Mesenchymal stem cell (in vitro differentiated cells and primary cell): ENCODE measurements at regions not wholly inside any gene's neighbourhood (a gene's known extent, or its start where the extent isn't known, plus 50 kb on each side); places are given as distances from the start of the nearest gene placed in this dataset.

Experiments used
- DNase-seq: peaks from one replicate; pipeline ENCODE4 v3.0.0-alpha.2; 2013
- H2AFZ ChIP-seq: one replicate; pipeline ENCODE4 v1.6.1; 2013; ENCODE audit warnings: low read depth, mild to moderate bottlenecking, control low read depth, inconsistent platforms, low read length, moderate library complexity
- H2AK5ac ChIP-seq: 2 replicates; pipeline ENCODE4 v1.6.1; 2013; ENCODE audit warnings: low read length, moderate library complexity, mild to moderate bottlenecking, inconsistent platforms; ENCODE audit not compliant: severe bottlenecking
- H2BK120ac ChIP-seq: one replicate; pipeline ENCODE4 v1.6.1; 2013; ENCODE audit warnings: low read depth, mild to moderate bottlenecking, inconsistent platforms, low read length, moderate library complexity
- H2BK12ac ChIP-seq, 2 experiments: one replicate each; pipeline ENCODE4 v1.6.1; 2013; ENCODE audit warnings: inconsistent platforms in 2 of 2, low read length in 2 of 2, mild to moderate bottlenecking in 2 of 2, moderate library complexity in 2 of 2, control low read depth in 1 of 2
- H2BK15ac ChIP-seq: one replicate; pipeline ENCODE4 v1.6.1; 2013; ENCODE audit warnings: mild to moderate bottlenecking, low read depth, inconsistent platforms; ENCODE audit not compliant: poor library complexity, severe bottlenecking
- H2BK5ac ChIP-seq: 2 replicates; pipeline ENCODE4 v1.6.1; 2013; ENCODE audit warnings: low read depth, mild to moderate bottlenecking, low read length, control low read depth, inconsistent platforms; ENCODE audit not compliant: poor library complexity, severe bottlenecking
- H3K14ac ChIP-seq, 2 experiments: one replicate each; pipeline ENCODE4 v1.6.1; 2013; ENCODE audit warnings: inconsistent platforms in 2 of 2, low read length in 2 of 2, control low read depth in 1 of 2, mild to moderate bottlenecking in 1 of 2, moderate library complexity in 1 of 2
- H3K18ac ChIP-seq, 2 experiments: one replicate each; pipeline ENCODE4 v1.6.1; 2013; ENCODE audit warnings: inconsistent platforms in 2 of 2, low read length in 2 of 2, control low read depth in 1 of 2, low read depth in 1 of 2, mild to moderate bottlenecking in 1 of 2
- H3K23ac ChIP-seq, 2 experiments: one replicate each; pipeline ENCODE4 v1.6.1; 2013; ENCODE audit warnings: inconsistent platforms in 2 of 2, low read length in 2 of 2, mild to moderate bottlenecking in 2 of 2, moderate library complexity in 2 of 2, control low read depth in 1 of 2
- H3K27ac ChIP-seq: 2 replicates; pipeline ENCODE4 v1.5.1; 2013; ENCODE audit warnings: mild to moderate bottlenecking, moderate library complexity, low read length, control low read depth, inconsistent platforms; ENCODE audit not compliant: poor library complexity, severe bottlenecking
- H3K27me3 ChIP-seq, 2 experiments: 2 replicates each; pipeline versions ENCODE4 v1.6.1 to v1.7.0; 2013; ENCODE audit warnings: low read length in 2 of 2, mild to moderate bottlenecking in 2 of 2, moderate library complexity in 2 of 2, control low read depth in 1 of 2, inconsistent platforms in 1 of 2; ENCODE audit not compliant: control insufficient read depth in 1 of 2, insufficient read depth in 1 of 2
- H3K36me3 ChIP-seq, 2 experiments: 2 replicates each; pipeline versions ENCODE4 v1.6.1 to v1.7.0; 2013; ENCODE audit warnings: low read length in 2 of 2, control low read depth in 1 of 2, inconsistent platforms in 1 of 2, low read depth in 1 of 2, mild to moderate bottlenecking in 1 of 2; ENCODE audit not compliant: insufficient read depth in 2 of 2, control insufficient read depth in 1 of 2
- H3K4ac ChIP-seq, 2 experiments: one replicate each; pipeline ENCODE4 v1.6.1; 2013; ENCODE audit warnings: inconsistent platforms in 2 of 2, low read length in 2 of 2, mild to moderate bottlenecking in 2 of 2, moderate library complexity in 2 of 2, control low read depth in 1 of 2, low read depth in 1 of 2
- H3K4me1 ChIP-seq: 2 replicates; pipeline ENCODE4 v1.6.1; 2013; ENCODE audit warnings: low read depth, low read length, control low read depth; ENCODE audit not compliant: control insufficient read depth, insufficient read depth
- H3K4me2 ChIP-seq: 2 replicates; pipeline ENCODE4 v1.6.1; 2013; ENCODE audit warnings: low read length, mild to moderate bottlenecking, inconsistent platforms; ENCODE audit not compliant: poor library complexity, severe bottlenecking
- H3K4me3 ChIP-seq, 2 experiments: 2 replicates each; pipeline versions ENCODE4 v1.5.1 to v1.7.0; 2013; ENCODE audit warnings: low read length in 2 of 2, mild to moderate bottlenecking in 2 of 2, control low read depth in 1 of 2, low read depth in 1 of 2; ENCODE audit not compliant: insufficient read depth in 1 of 2
- H3K79me1 ChIP-seq: replicated peaks from 2 replicates; pipeline ENCODE4 v1.6.1; 2013; ENCODE audit warnings: mild to moderate bottlenecking, control low read depth, low read length, inconsistent platforms; ENCODE audit not compliant: poor library complexity, severe bottlenecking
- H3K9ac ChIP-seq: 2 replicates; pipeline ENCODE4 v1.7.0; 2013; ENCODE audit warnings: mild to moderate bottlenecking, low read length, moderate library complexity
- H3K9me3 ChIP-seq: 2 replicates; pipeline ENCODE4 v1.7.0; 2013; ENCODE audit warnings: mild to moderate bottlenecking, low read length; ENCODE audit not compliant: control insufficient read depth
- H4K8ac ChIP-seq: one replicate; pipeline ENCODE4 v1.6.1; 2013; ENCODE audit warnings: inconsistent platforms, mild to moderate bottlenecking, low read length, moderate library complexity
- H4K91ac ChIP-seq: one replicate; pipeline ENCODE4 v1.6.1; 2013; ENCODE audit warnings: mild to moderate bottlenecking, low read length, inconsistent platforms
- WGBS: methylation state at CpG from one replicate; pipeline ENCODE4 v1.1.7; 2013; ENCODE audit warnings: mixed read lengths; 5-methylcytosine and 5-hydroxymethylcytosine counted together

GRCh38 chr2:241950413-241951315 is 81.1 kb downstream of the RTP5 start:
- no peak overlapping the region for H3K14ac ChIP-seq
- peaks cover 6% of the 10 kb centered on the region for H3K4me1 ChIP-seq
- H2BK12ac ChIP-seq, result no peak overlapping the region
- H3K27ac ChIP-seq, result no peak overlapping the region
- H2BK5ac ChIP-seq, result no peak overlapping the region
- H3K79me1 ChIP-seq, result no peaks in the 10 kb centered on the region
- no peaks in the 10 kb centered on the region for H3K36me3 ChIP-seq
- no peak overlapping the region for H4K91ac ChIP-seq
- no peak overlapping the region for H3K4me2 ChIP-seq
- no peak overlapping the region for H3K23ac ChIP-seq
- no peak overlapping the region for H3K4ac ChIP-seq
- H2AFZ ChIP-seq, result peak overlapping the region; percentile 3
- peak overlapping the region; percentile 18 for H3K9ac ChIP-seq
- 30% methylated on average over 34 of the region's 45 CpGs for WGBS
- H2AK5ac ChIP-seq, result no peak overlapping the region
- DNase-seq, result peak; percentile 67
- H2BK15ac ChIP-seq, result no peak overlapping the region
- H4K8ac ChIP-seq, result peak overlapping the region; percentile 33
- H3K18ac ChIP-seq, result no peak overlapping the region
- H2BK120ac ChIP-seq, result no peak overlapping the region
- H3K9me3 ChIP-seq, result no peaks in the 10 kb centered on the region
- peaks cover 35 to 48% of the 10 kb centered on the region in 2 experiments for H3K27me3 ChIP-seq
- H3K4me3 ChIP-seq, result peak overlapping the region in 1 of 2 experiments; percentile 47

DNA sequence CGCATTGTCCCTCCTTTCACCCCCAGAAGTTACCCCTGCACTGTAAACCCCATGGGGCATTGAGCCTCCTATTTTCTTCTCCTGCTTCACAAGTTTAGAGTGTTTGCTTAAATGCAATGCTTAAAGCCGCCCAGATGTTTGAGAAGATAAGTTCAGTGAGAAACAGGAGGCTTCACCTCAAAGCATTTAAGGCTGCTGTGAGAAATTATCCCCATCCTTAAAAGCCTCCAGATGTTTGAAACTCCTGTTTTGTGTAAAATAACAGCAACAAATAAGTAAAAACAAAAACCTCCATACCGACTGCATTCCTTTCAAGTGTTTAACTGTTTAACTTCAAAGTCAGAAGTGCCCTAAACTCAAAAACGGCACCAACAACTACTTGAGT is 81.8 kb downstream of the RTP5 start:
- Histone ChIP-seq H2BK5ac (no peak overlapping the region), H4K8ac (no peak overlapping the region), H2AK5ac (no peak overlapping the region), H2BK12ac (no peak overlapping the region), H3K4me2 (no peak overlapping the region), H3K4me1 (peaks cover 3% of the 10 kb centered on the region), H3K79me1 (no peaks in the 10 kb centered on the region), H3K9me3 (no peaks in the 10 kb centered on the region), H3K9ac (peak overlapping the region; percentile 18), H3K4me3 (peak overlapping the region in 1 of 2 experiments; percentile 47), H2BK15ac (no peak overlapping the region), H3K23ac (no peak overlapping the region), H3K18ac (no peak overlapping the region), H2BK120ac (no peak overlapping the region), H2AFZ (peak overlapping the region; percentile 3), H4K91ac (no peak overlapping the region), H3K27me3 (peaks cover 32 to 48% of the 10 kb centered on the region in 2 experiments), H3K36me3 (no peaks in the 10 kb centered on the region), H3K14ac (no peak overlapping the region), H3K4ac (no peak overlapping the region), H3K27ac (no peak overlapping the region)
- WGBS, result 36% methylated on average over 3 of the region's 4 CpGs
- DNase-seq, result no peak

DNA sequence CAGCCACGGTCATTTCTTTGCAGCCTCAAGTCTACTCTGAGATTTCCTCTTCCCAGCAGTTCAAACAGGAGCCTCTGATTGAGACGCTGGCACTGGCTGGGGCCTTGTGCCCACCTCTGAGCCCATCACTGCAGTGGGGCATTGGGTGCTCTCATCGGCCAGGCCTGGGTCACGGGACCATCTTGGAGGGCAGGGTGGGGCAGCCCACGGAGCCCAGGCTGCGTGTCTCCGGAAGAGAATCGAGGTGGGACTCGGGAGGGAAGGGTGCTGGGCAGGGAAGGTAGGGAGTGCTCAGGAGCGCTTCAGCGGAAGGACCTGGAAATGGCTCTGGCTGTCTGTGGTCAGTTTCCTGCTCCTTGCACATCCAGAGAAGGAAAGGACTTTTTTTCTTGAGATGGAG is 82.4 kb downstream of the RTP5 start:
- no peak overlapping the region for H3K14ac ChIP-seq
- no peak overlapping the region for H2BK15ac ChIP-seq
- no peaks in the 10 kb centered on the region for H3K9me3 ChIP-seq
- no peak overlapping the region for H3K27ac ChIP-seq
- no peaks in the 10 kb centered on the region for H3K79me1 ChIP-seq
- H3K4me3 ChIP-seq, result no peak overlapping the region
- no peak overlapping the region for H2AFZ ChIP-seq
- no peak for DNase-seq
- H3K4ac ChIP-seq, result no peak overlapping the region
- H2BK12ac ChIP-seq, result no peak overlapping the region
- no peak overlapping the region for H2AK5ac ChIP-seq
- no peak overlapping the region for H3K9ac ChIP-seq
- 94% methylated on average over 11 of the region's 11 CpGs for WGBS
- H4K91ac ChIP-seq, result no peak overlapping the region
- no peak overlapping the region for H2BK5ac ChIP-seq
- no peak overlapping the region for H3K23ac ChIP-seq
- H2BK120ac ChIP-seq, result no peak overlapping the region
- H4K8ac ChIP-seq, result no peak overlapping the region
- no peaks in the 10 kb centered on the region for H3K36me3 ChIP-seq
- H3K4me2 ChIP-seq, result no peak overlapping the region
- H3K27me3 ChIP-seq, result peaks cover 29 to 48% of the 10 kb centered on the region in 2 experiments
- peaks cover 3% of the 10 kb centered on the region for H3K4me1 ChIP-seq
- no peak overlapping the region for H3K18ac ChIP-seq

DNA sequence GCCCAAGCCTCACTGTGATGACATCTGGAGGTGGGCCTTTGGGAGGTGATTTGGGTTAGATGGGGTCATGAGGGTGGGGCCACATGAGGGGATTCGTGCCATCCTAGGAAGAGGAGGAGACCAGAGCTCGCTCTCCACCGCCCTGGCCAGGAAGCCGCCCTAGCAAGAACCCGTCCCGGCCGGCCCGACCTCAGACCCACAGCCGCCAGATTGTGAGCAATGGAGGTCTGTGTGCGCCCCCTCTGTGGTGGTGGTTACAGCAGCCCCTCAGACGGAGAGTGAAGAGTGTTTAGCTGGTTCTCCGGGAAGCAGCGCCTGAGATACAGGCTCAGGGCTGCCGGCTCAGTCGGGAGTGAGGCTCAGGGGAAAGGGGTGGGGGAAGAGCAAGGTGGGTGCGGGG is 83.3 kb downstream of the RTP5 start:
- no peak overlapping the region for H2BK5ac ChIP-seq
- no peak for DNase-seq
- H3K4me2 ChIP-seq, result no peak overlapping the region
- H3K27me3 ChIP-seq, result peaks cover 28 to 45% of the 10 kb centered on the region in 2 experiments
- H3K4me1 ChIP-seq, result peaks cover 3% of the 10 kb centered on the region
- H3K27ac ChIP-seq, result no peak overlapping the region
- 88% methylated on average over 16 of the region's 16 CpGs for WGBS
- no peak overlapping the region for H3K4me3 ChIP-seq
- H2BK15ac ChIP-seq, result no peak overlapping the region
- no peaks in the 10 kb centered on the region for H3K36me3 ChIP-seq
- H3K18ac ChIP-seq, result no peak overlapping the region
- no peaks in the 10 kb centered on the region for H3K79me1 ChIP-seq
- H3K4ac ChIP-seq, result no peak overlapping the region
- H2AFZ ChIP-seq, result no peak overlapping the region
- H2BK12ac ChIP-seq, result no peak overlapping the region
- H3K14ac ChIP-seq, result no peak overlapping the region
- no peak overlapping the region for H3K23ac ChIP-seq
- no peak overlapping the region for H4K91ac ChIP-seq
- no peak overlapping the region for H2AK5ac ChIP-seq
- no peaks in the 10 kb centered on the region for H3K9me3 ChIP-seq
- no peak overlapping the region for H2BK120ac ChIP-seq
- H3K9ac ChIP-seq, result no peak overlapping the region
- H4K8ac ChIP-seq, result no peak overlapping the region
